Pancreas (tissue), 10 donors: ENCODE measurements at regions not wholly inside any gene's neighbourhood (a gene's known extent, or its start where the extent isn't known, plus 50 kb on each side); places are given as distances from the start of the nearest gene placed in this dataset.
A peak's percentile ranks its signal among the peaks of the same experiment; 100 is the strongest.

ENCODE experiments used
- ATAC-seq, 4 donors: fragments of 200-7000 bp; cut with Tn5 transposase; one replicate each; pipeline versions ENCODE4 v1.8.0 to v1.9.1; 2020; ENCODE audit warnings: mild to moderate bottlenecking in 4 of 4, moderate library complexity in 4 of 4
- DNase-seq, 6 donors: peaks; one replicate each; pipeline ENCODE4 v3.0.0-alpha.2; 2020
- FAIRE-seq: peaks from 2 replicates; lab custom pipeline; 2012; peaks lifted over from hg19 to GRCh38; lab: Jason Lieb, UNC
- H3K27ac ChIP-seq, 4 donors: fragments of 200-600 bp; sonication (generic); 1 replicate in 3 of 4; 2 replicates in 1 of 4; pipeline versions ENCODE4 v1.5.0 to v1.8.0; 2020
- H3K27me3 ChIP-seq, 4 donors: fragments of 200-600 bp; one replicate each; pipeline ENCODE4 v1.8.0; 2021
- H3K36me3 ChIP-seq, 3 donors: fragments of 200-600 bp; sonication (generic) in 1 of 3; one replicate each; pipeline versions ENCODE4 v1.5.0 to v1.8.0; 2020 to 2021
- H3K4me1 ChIP-seq, 3 donors: fragments of 200-600 bp; one replicate each; pipeline ENCODE4 v1.8.0; 2021
- H3K4me3 ChIP-seq, 4 donors: fragments of 200-600 bp; sonication (generic) in 2 of 4; one replicate each; pipeline versions ENCODE4 v1.5.0 to v1.8.0; 2020 to 2021
- H3K9me3 ChIP-seq, 4 donors: fragments of 200-600 bp; one replicate each; pipeline ENCODE4 v1.8.0; 2021
- WGBS, 2 donors: extraction: QIAGEN DNeasy Blood & Tissue Kit; methylation state at CpG; one replicate each; pipeline ENCODE4 v1.1.7; 2013; 5-methylcytosine and 5-hydroxymethylcytosine counted together
- intact Hi-C, 3 donors: fragments of 100-400 bp; cut with DNase I; formaldehyde crosslinking; loops; one replicate each; pipeline versions ENCODE4 v1.11.1 to v1.14.2; 2022
- TF ChIP-seq, protein P1 (sequence below), 4 donors: fragments of 200-600 bp; sonication (generic) in 3 of 4; IDR thresholded peaks; one replicate each; pipeline versions ENCODE4 v1.5.0 to v1.8.0; 2021; ENCODE audit warnings: antibody characterized with exemption in 4 of 4
- donor health status: healthy with polysubstance abuse.
- donor health status: DM: no; HTN: no; CAD: no; lungs with moderate emphysema.
- donor health status: DM: no; HTN: no; CAD: no.
- donor health status: control.
- donor health status: control.
- donor health status: Bipolar disorder and iron deficiency.
- donor health status: DM: yes; HTN: yes; CAD: no.
- donor health status: DM: no; HTN: no; CAD: no.
- donor health status: DM: no; HTN: no; CAD: no.
- donor health status: DM: yes; HTN: yes; CAD: no.

DNA sequence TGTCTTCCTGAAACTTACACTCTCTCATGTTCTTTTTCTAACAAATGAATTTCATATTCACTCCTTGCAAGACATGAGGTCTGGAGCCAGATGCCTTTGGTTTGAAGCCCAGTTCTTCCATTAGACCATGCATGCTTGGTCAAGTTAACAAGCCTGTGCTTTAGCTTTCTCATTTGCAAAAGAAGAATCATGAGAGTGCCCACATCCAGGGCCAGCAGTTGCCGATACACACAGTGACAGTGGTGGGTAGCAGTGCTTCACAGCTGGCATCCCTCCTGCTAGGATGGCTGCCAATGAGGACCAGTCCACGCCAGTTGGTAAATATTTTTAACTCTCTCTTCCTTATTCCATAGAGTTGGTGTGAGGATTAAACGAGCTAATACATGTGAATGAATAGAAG lies 163.1 kb downstream of the PHLDA1 start:
- TF ChIP-seq, protein P1, sequence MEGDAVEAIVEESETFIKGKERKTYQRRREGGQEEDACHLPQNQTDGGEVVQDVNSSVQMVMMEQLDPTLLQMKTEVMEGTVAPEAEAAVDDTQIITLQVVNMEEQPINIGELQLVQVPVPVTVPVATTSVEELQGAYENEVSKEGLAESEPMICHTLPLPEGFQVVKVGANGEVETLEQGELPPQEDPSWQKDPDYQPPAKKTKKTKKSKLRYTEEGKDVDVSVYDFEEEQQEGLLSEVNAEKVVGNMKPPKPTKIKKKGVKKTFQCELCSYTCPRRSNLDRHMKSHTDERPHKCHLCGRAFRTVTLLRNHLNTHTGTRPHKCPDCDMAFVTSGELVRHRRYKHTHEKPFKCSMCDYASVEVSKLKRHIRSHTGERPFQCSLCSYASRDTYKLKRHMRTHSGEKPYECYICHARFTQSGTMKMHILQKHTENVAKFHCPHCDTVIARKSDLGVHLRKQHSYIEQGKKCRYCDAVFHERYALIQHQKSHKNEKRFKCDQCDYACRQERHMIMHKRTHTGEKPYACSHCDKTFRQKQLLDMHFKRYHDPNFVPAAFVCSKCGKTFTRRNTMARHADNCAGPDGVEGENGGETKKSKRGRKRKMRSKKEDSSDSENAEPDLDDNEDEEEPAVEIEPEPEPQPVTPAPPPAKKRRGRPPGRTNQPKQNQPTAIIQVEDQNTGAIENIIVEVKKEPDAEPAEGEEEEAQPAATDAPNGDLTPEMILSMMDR (IDR thresholded peaks at IDR 0.05): no peak
- no peak for FAIRE-seq
- WGBS, 2 donors: 38% methylated on average over 3 of the region's 3 CpGs
- Histone ChIP-seq H3K27ac (no peak overlapping the region), H3K36me3 (no peaks in the 10 kb centered on the region), H3K4me1 (no peaks in the 10 kb centered on the region), H3K4me3 (no peak overlapping the region), H3K9me3 (no peaks in the 10 kb centered on the region), H3K27me3 (no peaks in the 10 kb centered on the region)
- peak in 2 of 4 donors; percentile 22 to 43 for ATAC-seq
- intact Hi-C loops: no loop called here
- DNase-seq: no peak

DNA sequence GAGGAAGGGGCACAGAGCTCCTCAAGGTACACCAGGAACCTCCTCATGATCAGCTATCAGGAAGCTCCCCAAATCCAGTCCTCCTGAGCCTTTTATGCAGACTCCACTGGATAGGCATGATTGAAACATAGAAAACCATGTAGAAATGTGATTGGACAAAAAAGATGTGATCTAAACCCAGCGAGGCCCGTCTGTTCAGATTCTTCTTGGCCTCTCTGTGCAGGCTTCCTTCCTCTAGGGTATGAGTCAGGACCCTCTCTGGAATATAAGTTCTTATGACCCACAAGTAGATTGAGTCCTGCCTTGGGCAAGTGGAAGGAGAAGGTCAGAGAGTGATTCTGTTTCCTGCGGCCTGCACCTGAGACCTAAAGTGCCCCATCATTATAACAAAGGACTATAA lies 166.3 kb downstream of the PHLDA1 start:
- DNase-seq (no peak), FAIRE-seq (no peak), ATAC-seq (no peak)
- WGBS, 2 donors: 89 to 94% methylated on average over 3 of the region's 3 CpGs
- Histone ChIP-seq H3K36me3 (no peaks in the 10 kb centered on the region), H3K4me1 (no peaks in the 10 kb centered on the region), H3K27ac (no peak overlapping the region), H3K9me3 (no peaks in the 10 kb centered on the region), H3K4me3 (no peak overlapping the region), H3K27me3 (no peaks in the 10 kb centered on the region)
- intact Hi-C loops: no loop called here
- TF ChIP-seq, protein P1 (IDR thresholded peaks at IDR 0.05): no peak

DNA sequence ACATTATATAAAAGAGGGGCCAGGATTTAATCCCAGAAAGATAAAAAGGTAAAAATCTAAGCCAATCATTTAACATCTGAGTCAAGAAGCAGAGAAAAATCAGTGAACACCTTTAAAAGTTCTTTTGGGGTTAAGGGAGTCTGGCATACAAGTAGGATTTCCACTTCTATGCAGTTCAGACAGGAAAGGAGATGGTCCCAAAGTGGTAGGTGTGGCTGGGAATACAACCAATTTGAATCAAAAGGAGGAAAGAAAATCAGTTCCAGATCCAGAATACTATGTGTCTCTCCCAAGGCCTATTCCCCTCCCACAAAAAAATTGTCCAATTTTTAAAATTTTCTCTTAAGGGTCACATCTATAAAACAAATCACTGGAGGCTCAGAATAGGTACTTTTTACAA lies 167.4 kb downstream of the PHLDA1 start:
- Histone ChIP-seq H3K4me1 (no peaks in the 10 kb centered on the region), H3K9me3 (no peaks in the 10 kb centered on the region), H3K27me3 (no peaks in the 10 kb centered on the region), H3K27ac (no peak overlapping the region), H3K36me3 (no peaks in the 10 kb centered on the region), H3K4me3 (no peak overlapping the region)
- DNase-seq (no peak), FAIRE-seq (no peak), ATAC-seq (no peak)
- TF ChIP-seq, protein P1 (IDR thresholded peaks at IDR 0.05): no peak
- intact Hi-C loops: no loop called here

DNA sequence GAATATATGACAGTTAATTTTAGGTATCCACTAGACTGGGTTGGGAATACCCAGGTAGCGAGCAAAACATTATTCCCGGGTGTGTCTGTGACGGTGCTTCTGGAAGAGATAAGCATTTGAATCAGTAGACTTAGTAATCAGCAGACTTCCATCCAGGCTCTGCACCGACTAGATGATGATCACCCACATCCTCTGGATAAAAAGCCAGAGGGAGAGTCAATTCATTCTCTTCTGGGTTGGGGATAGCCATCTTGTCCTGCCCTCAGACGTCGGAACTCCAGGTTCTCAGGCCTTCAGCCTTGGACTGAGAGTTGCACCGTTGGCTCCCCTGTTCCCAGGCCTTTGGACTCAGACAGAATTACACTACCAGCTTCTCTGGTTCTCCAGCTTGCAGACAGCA lies 168.0 kb downstream of the PHLDA1 start:
- H3K36me3 ChIP-seq: no peaks in the 10 kb centered on the region
- TF ChIP-seq, protein P1 (IDR thresholded peaks at IDR 0.05): no peak
- no peak for DNase-seq
- no peak overlapping the region for H3K27ac ChIP-seq
- peak in 2 of 4 donors; percentile 16 to 27 for ATAC-seq
- no peaks in the 10 kb centered on the region for H3K27me3 ChIP-seq
- H3K4me3 ChIP-seq: no peak overlapping the region
- intact Hi-C loops: no loop called here
- no peaks in the 10 kb centered on the region for H3K9me3 ChIP-seq
- no peak for FAIRE-seq
- 82 to 84% methylated on average over 7 of the region's 7 CpGs for WGBS, 2 donors
- H3K4me1 ChIP-seq: no peaks in the 10 kb centered on the region

DNA sequence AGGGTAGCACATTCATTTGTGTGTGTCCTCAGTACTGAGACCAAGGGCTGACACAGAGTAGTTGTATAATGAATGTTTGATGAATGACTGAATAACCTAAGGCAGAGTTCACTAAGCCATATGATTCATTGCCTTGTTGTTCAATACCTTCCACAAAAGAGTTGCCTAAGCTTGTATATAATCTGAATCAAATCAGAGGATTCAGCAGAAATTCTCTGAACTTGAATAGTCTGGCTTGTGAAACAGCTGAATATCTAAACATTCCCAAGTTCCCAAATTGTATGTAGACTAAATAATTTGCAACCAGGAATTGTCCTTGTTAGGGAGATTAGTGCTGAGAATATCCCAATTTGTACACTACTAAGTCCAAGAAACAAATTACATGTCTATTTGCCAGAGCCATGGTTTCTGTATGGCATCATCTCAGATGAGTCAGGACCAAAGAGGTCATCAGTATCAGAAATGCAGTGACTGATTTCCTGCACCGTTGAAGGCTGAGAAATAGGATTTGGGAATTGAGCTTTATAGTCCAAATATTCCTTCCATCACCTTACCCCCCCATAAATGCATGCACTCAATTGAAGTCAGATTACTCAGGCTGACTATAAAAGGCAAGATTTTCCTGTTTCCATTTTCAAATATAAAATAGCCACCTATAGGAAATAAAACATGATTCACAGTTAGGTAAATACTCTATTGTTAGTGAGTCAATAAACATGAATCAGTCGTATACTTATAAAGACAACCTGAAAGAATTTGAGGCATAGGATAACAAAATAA lies 168.7 kb downstream of the PHLDA1 start:
- Histone ChIP-seq H3K27ac (no peak overlapping the region), H3K27me3 (no peaks in the 10 kb centered on the region), H3K36me3 (no peaks in the 10 kb centered on the region), H3K9me3 (no peaks in the 10 kb centered on the region), H3K4me3 (no peak overlapping the region), H3K4me1 (no peaks in the 10 kb centered on the region)
- no peak for FAIRE-seq
- intact Hi-C loops: no loop called here
- ATAC-seq: peak in 2 of 4 donors; percentile 46 to 72
- TF ChIP-seq, protein P1 (IDR thresholded peaks at IDR 0.05): no peak
- WGBS, 2 donors: 66 to 77% methylated on average over 2 of the region's 2 CpGs
- DNase-seq: no peak
